ENCODE measurements at regions not wholly inside any gene's neighbourhood (a gene's known extent, or its start where the extent isn't known, plus 50 kb on each side); places are given as distances from the start of the nearest gene placed in this dataset.

DNA sequence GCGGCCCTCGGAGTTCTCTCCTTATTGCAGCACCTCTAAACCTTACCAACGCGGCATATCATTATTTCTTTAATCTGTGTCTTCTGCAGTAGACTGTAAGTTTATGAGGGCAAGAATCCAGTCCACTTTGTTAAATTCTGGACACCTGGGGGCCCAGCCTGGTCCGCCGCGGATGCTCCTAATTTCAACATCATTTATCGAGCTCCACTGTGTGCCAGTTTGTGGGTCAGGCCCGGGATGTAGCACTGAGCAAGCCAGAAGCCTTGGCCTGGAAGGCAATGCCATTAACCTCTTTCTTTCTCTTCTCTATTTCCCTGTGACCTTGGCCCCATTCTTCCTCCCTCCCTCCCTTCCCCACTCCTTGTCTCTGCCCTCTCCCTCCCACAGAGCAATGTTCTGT lies 70.6 kb upstream of the CACNA1E start:
- TF ChIP-seq, protein P1, sequence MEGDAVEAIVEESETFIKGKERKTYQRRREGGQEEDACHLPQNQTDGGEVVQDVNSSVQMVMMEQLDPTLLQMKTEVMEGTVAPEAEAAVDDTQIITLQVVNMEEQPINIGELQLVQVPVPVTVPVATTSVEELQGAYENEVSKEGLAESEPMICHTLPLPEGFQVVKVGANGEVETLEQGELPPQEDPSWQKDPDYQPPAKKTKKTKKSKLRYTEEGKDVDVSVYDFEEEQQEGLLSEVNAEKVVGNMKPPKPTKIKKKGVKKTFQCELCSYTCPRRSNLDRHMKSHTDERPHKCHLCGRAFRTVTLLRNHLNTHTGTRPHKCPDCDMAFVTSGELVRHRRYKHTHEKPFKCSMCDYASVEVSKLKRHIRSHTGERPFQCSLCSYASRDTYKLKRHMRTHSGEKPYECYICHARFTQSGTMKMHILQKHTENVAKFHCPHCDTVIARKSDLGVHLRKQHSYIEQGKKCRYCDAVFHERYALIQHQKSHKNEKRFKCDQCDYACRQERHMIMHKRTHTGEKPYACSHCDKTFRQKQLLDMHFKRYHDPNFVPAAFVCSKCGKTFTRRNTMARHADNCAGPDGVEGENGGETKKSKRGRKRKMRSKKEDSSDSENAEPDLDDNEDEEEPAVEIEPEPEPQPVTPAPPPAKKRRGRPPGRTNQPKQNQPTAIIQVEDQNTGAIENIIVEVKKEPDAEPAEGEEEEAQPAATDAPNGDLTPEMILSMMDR (conservative IDR thresholded peaks at IDR 0.05; ENCODE audit: low read depth, low read length) = no peak
- H3K4me3 ChIP-seq (ENCODE audit: low read length) = no peak overlapping the region
- DNase-seq (ENCODE audit: low read depth) = no peak

GRCh38 chr1:181413195-181413815 lies 70.0 kb upstream of the CACNA1E start:
- no peak overlapping the region for H3K4me3 ChIP-seq (ENCODE audit: low read length)
- TF ChIP-seq, protein P1 (conservative IDR thresholded peaks at IDR 0.05; ENCODE audit: low read depth, low read length) = no peak
- no peak for DNase-seq (ENCODE audit: low read depth)

DNA sequence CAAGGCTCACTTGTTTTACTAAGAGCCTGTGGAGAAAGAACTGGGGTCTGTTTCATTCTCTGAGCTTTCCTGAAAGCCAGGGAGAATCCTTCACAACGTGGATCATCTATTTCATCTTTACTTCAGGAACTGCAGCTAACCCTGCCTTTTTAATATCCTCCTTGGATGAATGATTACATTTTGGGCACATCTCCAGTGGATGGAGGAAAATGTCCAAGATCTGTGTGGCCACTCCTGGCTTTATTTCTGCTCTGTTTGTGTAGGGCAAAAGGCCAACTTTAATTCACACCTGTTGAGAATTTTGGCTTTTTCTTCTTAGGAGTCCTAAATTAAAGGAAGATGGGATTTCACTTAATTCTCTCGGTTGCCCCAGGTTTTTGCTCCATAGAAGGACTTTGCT lies 69.5 kb upstream of the CACNA1E start:
- H3K4me3 ChIP-seq (ENCODE audit: low read length) = no peak overlapping the region
- TF ChIP-seq, protein P1 (conservative IDR thresholded peaks at IDR 0.05; ENCODE audit: low read depth, low read length) = no peak
- DNase-seq (ENCODE audit: low read depth) = no peak

GRCh38 chr1:181416268-181416860 lies 67.0 kb upstream of the CACNA1E start:
- no peak for DNase-seq (ENCODE audit: low read depth)
- TF ChIP-seq, protein P1 (conservative IDR thresholded peaks at IDR 0.05; ENCODE audit: low read depth, low read length) = no peak
- no peak overlapping the region for H3K4me3 ChIP-seq (ENCODE audit: low read length)

- no peak for DNase-seq (ENCODE audit: low read depth)
- H3K4me3 ChIP-seq (ENCODE audit: low read length) = no peak overlapping the region
- TF ChIP-seq, protein P1 (conservative IDR thresholded peaks at IDR 0.05; ENCODE audit: low read depth, low read length) = no peak
These were observed 65.4 kb upstream of the CACNA1E start for GRCh38 chr1:181417915-181418314.

DNA sequence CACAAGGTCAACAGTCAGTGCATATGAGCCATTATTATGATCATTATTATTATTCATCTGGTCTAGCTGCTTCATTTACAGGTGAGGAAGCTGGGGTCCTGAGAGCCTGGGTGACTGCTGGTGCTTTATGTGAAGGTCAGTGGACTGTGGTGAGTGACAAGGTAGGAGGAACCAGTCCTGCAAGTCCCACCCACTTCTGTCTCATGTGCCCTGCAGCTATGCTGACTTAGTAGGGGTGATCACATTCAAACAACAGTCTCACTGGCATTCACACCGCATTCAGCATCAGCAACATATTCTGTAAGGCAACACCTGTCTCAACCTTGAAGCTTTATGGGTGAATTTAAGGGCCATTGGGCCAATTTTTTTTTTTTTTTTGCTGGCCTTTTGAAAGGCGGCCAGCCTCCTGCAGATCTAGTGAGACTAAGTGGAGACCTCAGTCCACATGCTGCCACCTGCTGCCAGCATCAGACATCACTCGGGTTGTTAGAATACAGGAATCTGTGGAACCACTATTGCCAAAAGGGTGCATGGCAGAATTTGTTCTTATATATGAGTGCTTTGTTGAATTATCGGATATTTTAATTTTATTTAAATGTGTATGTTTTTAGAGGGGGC lies 59.9 kb upstream of the CACNA1E start:
- TF ChIP-seq, protein P1 (conservative IDR thresholded peaks at IDR 0.05; ENCODE audit: low read depth, low read length) = peak; percentile 57

More for the DNA sequence above, 59.9 kb upstream of the CACNA1E start:
- H3K4me3 ChIP-seq (ENCODE audit: low read length) = no peak overlapping the region
- peak; percentile 11 for DNase-seq (ENCODE audit: low read depth)

Data from retinal pigment epithelial cell (primary cell).